ENCODE measurements at regions not wholly inside any gene's neighbourhood (a gene's known extent, or its start where the extent isn't known, plus 50 kb on each side); places are given as distances from the start of the nearest gene placed in this dataset.

DNA sequence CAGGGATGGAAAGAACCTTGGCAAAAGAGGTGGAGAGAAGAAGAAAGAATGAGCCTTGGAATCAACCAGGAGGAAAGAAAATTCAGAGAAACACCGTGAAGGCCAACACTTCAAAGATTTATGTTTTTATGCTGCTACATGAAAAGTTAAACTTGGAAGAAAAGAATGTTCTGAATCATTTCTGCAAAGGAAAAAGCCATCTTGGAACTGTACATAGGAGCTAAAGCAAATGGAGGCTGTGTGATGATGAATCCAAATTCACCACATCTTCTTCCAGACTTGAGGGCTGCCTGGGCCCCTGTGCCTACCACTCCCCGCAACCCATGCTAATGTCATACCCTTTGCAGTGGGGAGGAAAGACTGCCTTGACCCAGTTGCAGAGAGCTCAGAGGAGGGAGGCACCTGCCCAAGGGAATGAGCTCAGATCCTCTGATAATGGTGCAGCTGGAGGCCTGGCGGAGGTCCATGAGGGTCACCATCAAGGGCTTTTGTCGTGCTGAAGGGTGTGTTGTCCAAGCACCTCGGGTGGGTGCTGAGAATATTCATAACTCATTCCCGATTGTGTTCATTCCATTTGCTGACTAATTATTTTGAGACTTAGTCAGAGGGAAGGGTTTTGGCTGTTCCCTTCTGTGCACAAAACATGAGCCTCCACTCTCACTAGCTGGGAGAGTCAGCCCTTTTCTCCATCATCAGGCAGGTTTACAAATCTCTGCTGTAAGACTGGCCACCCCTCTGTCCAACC lies 245.8 kb upstream of the JAG1 start:
- TF ChIP-seq, protein P1, sequence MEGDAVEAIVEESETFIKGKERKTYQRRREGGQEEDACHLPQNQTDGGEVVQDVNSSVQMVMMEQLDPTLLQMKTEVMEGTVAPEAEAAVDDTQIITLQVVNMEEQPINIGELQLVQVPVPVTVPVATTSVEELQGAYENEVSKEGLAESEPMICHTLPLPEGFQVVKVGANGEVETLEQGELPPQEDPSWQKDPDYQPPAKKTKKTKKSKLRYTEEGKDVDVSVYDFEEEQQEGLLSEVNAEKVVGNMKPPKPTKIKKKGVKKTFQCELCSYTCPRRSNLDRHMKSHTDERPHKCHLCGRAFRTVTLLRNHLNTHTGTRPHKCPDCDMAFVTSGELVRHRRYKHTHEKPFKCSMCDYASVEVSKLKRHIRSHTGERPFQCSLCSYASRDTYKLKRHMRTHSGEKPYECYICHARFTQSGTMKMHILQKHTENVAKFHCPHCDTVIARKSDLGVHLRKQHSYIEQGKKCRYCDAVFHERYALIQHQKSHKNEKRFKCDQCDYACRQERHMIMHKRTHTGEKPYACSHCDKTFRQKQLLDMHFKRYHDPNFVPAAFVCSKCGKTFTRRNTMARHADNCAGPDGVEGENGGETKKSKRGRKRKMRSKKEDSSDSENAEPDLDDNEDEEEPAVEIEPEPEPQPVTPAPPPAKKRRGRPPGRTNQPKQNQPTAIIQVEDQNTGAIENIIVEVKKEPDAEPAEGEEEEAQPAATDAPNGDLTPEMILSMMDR (IDR thresholded peaks at IDR 0.05; ENCODE audit: low read depth, low read length): no peak
- no peak for TF ChIP-seq EZH2phosphoT487 (IDR thresholded peaks at IDR 0.05; ENCODE audit: low read depth)

Data from OCI-LY3 (cell line).